ENCODE measurements at regions not wholly inside any gene's neighbourhood (a gene's known extent, or its start where the extent isn't known, plus 50 kb on each side); places are given as distances from the start of the nearest gene placed in this dataset.

GRCh38 chr6:169024047-169024660, 229.5 kb downstream of the THBS2 start:
- Mint-ChIP-seq H3K4me3 (ENCODE audit: unreplicated experiment) (no peak overlapping the region), H3K36me3 (ENCODE audit: unreplicated experiment) (no peaks in the 10 kb centered on the region), H3K4me1 (ENCODE audit: low read depth, unreplicated experiment) (no peaks in the 10 kb centered on the region), H3K27ac (ENCODE audit: unreplicated experiment) (no peak overlapping the region), H3K27me3 (ENCODE audit: unreplicated experiment) (no peaks in the 10 kb centered on the region), H3K9me3 (ENCODE audit: unreplicated experiment) (no peaks in the 10 kb centered on the region)
- TF ChIP-seq, protein P1, sequence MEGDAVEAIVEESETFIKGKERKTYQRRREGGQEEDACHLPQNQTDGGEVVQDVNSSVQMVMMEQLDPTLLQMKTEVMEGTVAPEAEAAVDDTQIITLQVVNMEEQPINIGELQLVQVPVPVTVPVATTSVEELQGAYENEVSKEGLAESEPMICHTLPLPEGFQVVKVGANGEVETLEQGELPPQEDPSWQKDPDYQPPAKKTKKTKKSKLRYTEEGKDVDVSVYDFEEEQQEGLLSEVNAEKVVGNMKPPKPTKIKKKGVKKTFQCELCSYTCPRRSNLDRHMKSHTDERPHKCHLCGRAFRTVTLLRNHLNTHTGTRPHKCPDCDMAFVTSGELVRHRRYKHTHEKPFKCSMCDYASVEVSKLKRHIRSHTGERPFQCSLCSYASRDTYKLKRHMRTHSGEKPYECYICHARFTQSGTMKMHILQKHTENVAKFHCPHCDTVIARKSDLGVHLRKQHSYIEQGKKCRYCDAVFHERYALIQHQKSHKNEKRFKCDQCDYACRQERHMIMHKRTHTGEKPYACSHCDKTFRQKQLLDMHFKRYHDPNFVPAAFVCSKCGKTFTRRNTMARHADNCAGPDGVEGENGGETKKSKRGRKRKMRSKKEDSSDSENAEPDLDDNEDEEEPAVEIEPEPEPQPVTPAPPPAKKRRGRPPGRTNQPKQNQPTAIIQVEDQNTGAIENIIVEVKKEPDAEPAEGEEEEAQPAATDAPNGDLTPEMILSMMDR (IDR thresholded peaks at IDR 0.05; ENCODE audit: partially characterized antibody, unreplicated experiment), result no peak
- no peak for DNase-seq

GRCh38 chr6:169023161-169023874, 230.3 kb downstream of the THBS2 start:
- no peak for DNase-seq
- H3K27ac Mint-ChIP-seq (ENCODE audit: unreplicated experiment), result no peak overlapping the region
- no peaks in the 10 kb centered on the region for H3K9me3 Mint-ChIP-seq (ENCODE audit: unreplicated experiment)
- TF ChIP-seq, protein P1 (IDR thresholded peaks at IDR 0.05; ENCODE audit: partially characterized antibody, unreplicated experiment), result no peak
- no peaks in the 10 kb centered on the region for H3K27me3 Mint-ChIP-seq (ENCODE audit: unreplicated experiment)
- H3K36me3 Mint-ChIP-seq (ENCODE audit: unreplicated experiment), result no peaks in the 10 kb centered on the region
- no peaks in the 10 kb centered on the region for H3K4me1 Mint-ChIP-seq (ENCODE audit: low read depth, unreplicated experiment)
- no peak overlapping the region for H3K4me3 Mint-ChIP-seq (ENCODE audit: unreplicated experiment)

- no peaks in the 10 kb centered on the region for H3K36me3 Mint-ChIP-seq (ENCODE audit: unreplicated experiment)
- H3K27me3 Mint-ChIP-seq (ENCODE audit: unreplicated experiment), result no peaks in the 10 kb centered on the region
- H3K27ac Mint-ChIP-seq (ENCODE audit: unreplicated experiment), result no peak overlapping the region
- TF ChIP-seq, protein P1 (IDR thresholded peaks at IDR 0.05; ENCODE audit: partially characterized antibody, unreplicated experiment), result no peak
- H3K9me3 Mint-ChIP-seq (ENCODE audit: unreplicated experiment), result no peaks in the 10 kb centered on the region
- no peaks in the 10 kb centered on the region for H3K4me1 Mint-ChIP-seq (ENCODE audit: low read depth, unreplicated experiment)
- no peak overlapping the region for H3K4me3 Mint-ChIP-seq (ENCODE audit: unreplicated experiment)
- no peak for DNase-seq
Measured at GRCh38 chr6:169022079-169022478, 231.6 kb downstream of the THBS2 start.

DNA sequence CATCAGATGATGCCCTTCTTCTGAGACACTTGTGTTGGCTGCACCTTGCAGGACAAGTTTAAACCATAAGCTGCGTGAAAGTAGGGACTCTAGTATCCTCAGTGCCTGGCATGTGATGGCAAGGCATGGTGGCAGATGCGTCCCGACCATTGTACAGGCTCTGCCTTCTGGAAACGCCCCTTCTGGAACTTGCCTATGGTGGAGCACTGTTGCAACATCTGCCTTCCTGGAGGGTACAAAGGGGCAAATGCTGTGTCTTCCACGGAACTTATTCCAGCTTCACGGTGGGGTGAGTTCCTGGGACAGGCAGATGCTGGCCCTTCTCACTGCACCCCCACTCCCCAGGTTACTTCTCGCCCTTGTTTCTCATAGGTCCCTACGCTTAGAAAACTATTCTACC, 232.8 kb downstream of the THBS2 start:
- no peaks in the 10 kb centered on the region for H3K27me3 Mint-ChIP-seq (ENCODE audit: unreplicated experiment)
- no peaks in the 10 kb centered on the region for H3K9me3 Mint-ChIP-seq (ENCODE audit: unreplicated experiment)
- H3K4me3 Mint-ChIP-seq (ENCODE audit: unreplicated experiment), result no peak overlapping the region
- no peaks in the 10 kb centered on the region for H3K36me3 Mint-ChIP-seq (ENCODE audit: unreplicated experiment)
- DNase-seq, result no peak
- TF ChIP-seq, protein P1 (IDR thresholded peaks at IDR 0.05; ENCODE audit: partially characterized antibody, unreplicated experiment), result no peak
- no peaks in the 10 kb centered on the region for H3K4me1 Mint-ChIP-seq (ENCODE audit: low read depth, unreplicated experiment)
- no peak overlapping the region for H3K27ac Mint-ChIP-seq (ENCODE audit: unreplicated experiment)
